MCF 10A (cell line): ENCODE measurements at regions not wholly inside any gene's neighbourhood (a gene's known extent, or its start where the extent isn't known, plus 50 kb on each side); places are given as distances from the start of the nearest gene placed in this dataset.

Source experiments
- BruUV-seq: library from RNA; stranded (reverse); fragments of 400-500 nt; replicated peaks from 2 replicates; lab custom pipeline; 2021; lab: Mats Ljungman, UMichigan
- CTCF ChIA-PET: fragments of 300-600 bp; sonication (Branson Sonifier 250); formaldehyde crosslinking; extraction: SDS; loops from one replicate; lab custom pipeline; 2021; ENCODE audit warnings: antibody characterized with exemption, inconsistent platforms; lab: Yijun Ruan, JAX
- POLR2A ChIA-PET: fragments of 300-600, 350-650 bp; sonication (Branson Sonifier 250); formaldehyde crosslinking; extraction: SDS; loops from one replicate; lab custom pipeline; 2020; ENCODE audit warnings: antibody characterized with exemption, inconsistent platforms; lab: Yijun Ruan, JAX
- DNase-seq: peaks from one replicate; pipeline ENCODE4 v3.0.0-alpha.2; 2018; ENCODE audit not compliant: unreplicated experiment
- H3K27ac Mint-ChIP-seq: one replicate; pipeline ENCODE4 v1.8.0; 2022; ENCODE audit warnings: mild to moderate bottlenecking, low read depth, mixed read lengths; ENCODE audit not compliant: unreplicated experiment
- H3K27me3 Mint-ChIP-seq: one replicate; pipeline ENCODE4 v1.8.0; 2022; ENCODE audit warnings: mixed read lengths; ENCODE audit not compliant: insufficient read depth, unreplicated experiment
- H3K36me3 Mint-ChIP-seq: one replicate; pipeline ENCODE4 v1.8.0; 2022; ENCODE audit warnings: mild to moderate bottlenecking, moderate library complexity, mixed read lengths; ENCODE audit not compliant: insufficient read depth, unreplicated experiment
- H3K4me1 Mint-ChIP-seq: one replicate; pipeline ENCODE4 v1.8.0; 2022; ENCODE audit warnings: mixed read lengths; ENCODE audit not compliant: insufficient read depth, unreplicated experiment
- H3K4me3 Mint-ChIP-seq: one replicate; pipeline ENCODE4 v1.8.0; 2022; ENCODE audit warnings: mild to moderate bottlenecking, moderate library complexity, mixed read lengths; ENCODE audit not compliant: unreplicated experiment
- H3K9me3 Mint-ChIP-seq: one replicate; pipeline ENCODE4 v1.8.0; 2022; ENCODE audit warnings: mixed read lengths; ENCODE audit not compliant: unreplicated experiment
- intact Hi-C: fragments of 100-400 bp; cut with micrococcal nuclease; formaldehyde crosslinking; loops from 2 replicates; pipeline ENCODE4 v1.14.1; 2022
- TF ChIP-seq, protein P1 (sequence below): fragments of 200-600 bp; IDR thresholded peaks from one replicate; pipeline ENCODE4 v1.8.0; 2022; ENCODE audit warnings: antibody characterized with exemption, mild to moderate bottlenecking; ENCODE audit not compliant: unreplicated experiment

DNA sequence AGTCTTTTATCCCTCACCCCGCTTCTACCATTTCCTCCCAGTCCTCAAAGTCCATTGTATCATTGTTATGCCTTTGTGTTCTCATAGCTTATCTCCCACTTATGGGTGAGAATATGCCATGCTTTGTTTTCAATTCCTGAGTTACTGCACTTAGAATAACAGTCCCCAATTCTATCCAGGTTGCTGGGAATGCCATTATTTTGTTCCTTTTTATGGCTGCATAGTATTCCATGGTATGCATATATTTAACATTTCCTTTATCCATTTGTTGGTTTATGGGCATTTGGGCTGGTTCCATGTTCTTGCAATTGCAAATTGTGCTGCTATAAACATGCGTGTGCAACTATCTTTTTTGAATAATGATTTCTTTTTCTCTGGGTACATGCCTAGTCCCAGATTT is 114.9 kb downstream of the VPREB1 start:
- Mint-ChIP-seq H3K36me3 (no peaks in the 10 kb centered on the region), H3K4me1 (peaks cover 10% of the 10 kb centered on the region), H3K27ac (no peak overlapping the region), H3K4me3 (no peak overlapping the region), H3K9me3 (no peaks in the 10 kb centered on the region), H3K27me3 (peaks cover 87% of the 10 kb centered on the region)
- intact Hi-C loops, result no loop called here
- ChIA-PET POLR2A (no interaction called here), CTCF (no interaction called here)
- BruUV-seq, result no TSS peak
- TF ChIP-seq, protein P1, sequence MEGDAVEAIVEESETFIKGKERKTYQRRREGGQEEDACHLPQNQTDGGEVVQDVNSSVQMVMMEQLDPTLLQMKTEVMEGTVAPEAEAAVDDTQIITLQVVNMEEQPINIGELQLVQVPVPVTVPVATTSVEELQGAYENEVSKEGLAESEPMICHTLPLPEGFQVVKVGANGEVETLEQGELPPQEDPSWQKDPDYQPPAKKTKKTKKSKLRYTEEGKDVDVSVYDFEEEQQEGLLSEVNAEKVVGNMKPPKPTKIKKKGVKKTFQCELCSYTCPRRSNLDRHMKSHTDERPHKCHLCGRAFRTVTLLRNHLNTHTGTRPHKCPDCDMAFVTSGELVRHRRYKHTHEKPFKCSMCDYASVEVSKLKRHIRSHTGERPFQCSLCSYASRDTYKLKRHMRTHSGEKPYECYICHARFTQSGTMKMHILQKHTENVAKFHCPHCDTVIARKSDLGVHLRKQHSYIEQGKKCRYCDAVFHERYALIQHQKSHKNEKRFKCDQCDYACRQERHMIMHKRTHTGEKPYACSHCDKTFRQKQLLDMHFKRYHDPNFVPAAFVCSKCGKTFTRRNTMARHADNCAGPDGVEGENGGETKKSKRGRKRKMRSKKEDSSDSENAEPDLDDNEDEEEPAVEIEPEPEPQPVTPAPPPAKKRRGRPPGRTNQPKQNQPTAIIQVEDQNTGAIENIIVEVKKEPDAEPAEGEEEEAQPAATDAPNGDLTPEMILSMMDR, result no peak
- no peak for DNase-seq

DNA sequence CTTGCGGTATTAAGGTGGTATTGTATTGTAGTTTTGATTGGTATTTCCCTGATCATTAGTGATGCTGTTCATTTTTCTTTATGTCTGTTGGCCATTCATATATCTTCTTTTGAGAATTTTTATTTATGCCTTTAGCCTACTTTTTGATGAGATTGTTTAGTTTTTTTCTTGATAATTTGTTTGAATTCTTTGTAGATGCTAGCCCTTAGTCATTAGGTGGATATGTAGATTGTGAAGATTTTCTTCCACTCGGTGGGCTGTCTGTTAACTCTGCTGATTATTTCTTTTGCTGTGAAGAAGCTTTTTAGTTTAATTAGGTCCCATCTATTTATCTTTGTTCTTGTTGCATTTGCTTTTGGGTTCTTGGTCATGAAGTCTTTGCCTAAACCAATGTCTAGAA is 115.4 kb downstream of the VPREB1 start:
- CTCF ChIA-PET, result no interaction called here
- no peak overlapping the region for H3K27ac Mint-ChIP-seq
- DNase-seq, result no peak
- peaks cover 87% of the 10 kb centered on the region for H3K27me3 Mint-ChIP-seq
- POLR2A ChIA-PET, result no interaction called here
- H3K4me3 Mint-ChIP-seq, result no peak overlapping the region
- no peaks in the 10 kb centered on the region for H3K9me3 Mint-ChIP-seq
- BruUV-seq, result no TSS peak
- no peaks in the 10 kb centered on the region for H3K36me3 Mint-ChIP-seq
- H3K4me1 Mint-ChIP-seq, result peaks cover 7% of the 10 kb centered on the region
- TF ChIP-seq, protein P1, result no peak
- intact Hi-C loops, result no loop called here

DNA sequence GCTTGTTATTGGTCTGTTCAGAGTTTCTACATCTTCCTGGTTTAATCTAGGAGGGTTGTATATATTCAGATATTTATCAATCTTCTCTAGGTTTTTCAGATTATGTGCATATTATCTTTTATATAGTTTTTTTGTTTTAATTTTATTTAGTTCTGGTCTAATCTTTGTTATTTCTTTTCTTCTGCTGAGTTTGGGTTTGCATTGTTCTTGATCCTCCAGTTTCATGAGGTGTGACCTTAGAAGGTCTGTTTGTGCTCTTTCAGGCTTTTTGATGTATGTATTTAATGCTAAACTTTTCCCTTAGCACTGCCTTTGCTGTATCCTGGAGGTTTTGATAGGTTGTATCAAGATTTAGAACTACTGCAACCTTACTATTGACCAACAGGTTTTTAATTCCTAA is 117.7 kb downstream of the VPREB1 start:
- intact Hi-C loops, result no loop called here
- Mint-ChIP-seq H3K36me3 (no peaks in the 10 kb centered on the region), H3K27me3 (peaks cover 87% of the 10 kb centered on the region), H3K4me3 (no peak overlapping the region), H3K27ac (no peak overlapping the region), H3K9me3 (no peaks in the 10 kb centered on the region), H3K4me1 (peaks cover under 1% of the 10 kb centered on the region)
- CTCF ChIA-PET, result no interaction called here
- DNase-seq, result no peak
- BruUV-seq, result no TSS peak
- POLR2A ChIA-PET, result no interaction called here
- TF ChIP-seq, protein P1, result no peak

DNA sequence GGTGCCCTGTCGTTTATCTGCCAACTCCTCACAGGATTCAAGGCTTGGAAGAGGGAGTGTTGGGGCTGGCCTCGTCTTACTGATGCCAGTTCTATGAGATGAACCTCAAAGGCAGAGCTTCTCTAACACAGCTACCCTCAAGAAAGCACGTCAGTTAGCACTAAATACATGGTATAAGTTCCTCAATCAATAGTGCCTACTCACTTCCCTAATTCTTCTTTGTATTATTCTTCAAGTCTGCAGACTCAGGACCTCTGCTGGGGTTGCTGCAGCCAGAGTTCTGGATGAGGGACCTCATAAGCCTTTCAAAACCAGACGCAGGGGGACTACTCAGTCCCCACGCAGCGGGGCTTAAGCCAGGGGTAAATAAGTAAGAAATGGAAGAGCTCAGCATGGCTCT is 118.3 kb downstream of the VPREB1 start:
- no peak for DNase-seq
- ChIA-PET POLR2A (interaction anchor here (0.7 kb wide), 1 partner anchor 281 kb away, joined by 3 read pairs; no protein-coding TSS in a partner anchor), CTCF (no interaction called here)
- Mint-ChIP-seq H3K36me3 (no peaks in the 10 kb centered on the region), H3K4me1 (no peaks in the 10 kb centered on the region), H3K9me3 (no peaks in the 10 kb centered on the region), H3K27ac (no peak overlapping the region), H3K4me3 (no peak overlapping the region), H3K27me3 (peaks cover 91% of the 10 kb centered on the region)
- TF ChIP-seq, protein P1, result no peak
- intact Hi-C loops, result no loop called here
- BruUV-seq, result no TSS peak
